NCI-H2196 (cell line): ENCODE measurements at regions not wholly inside any gene's neighbourhood (a gene's known extent, or its start where the extent isn't known, plus 50 kb on each side); places are given as distances from the start of the nearest gene placed in this dataset.
"Not testable (repeated sequence)": the region's sequence is repeated elsewhere in the genome, so short reads cannot be mapped to it uniquely, and the experiment has no call there.

Experiments used
- DNase-seq: peaks from one replicate; lab custom pipeline; 2025; ENCODE audit not compliant: unreplicated experiment; lab: John Stamatoyannopoulos, UW

DNA sequence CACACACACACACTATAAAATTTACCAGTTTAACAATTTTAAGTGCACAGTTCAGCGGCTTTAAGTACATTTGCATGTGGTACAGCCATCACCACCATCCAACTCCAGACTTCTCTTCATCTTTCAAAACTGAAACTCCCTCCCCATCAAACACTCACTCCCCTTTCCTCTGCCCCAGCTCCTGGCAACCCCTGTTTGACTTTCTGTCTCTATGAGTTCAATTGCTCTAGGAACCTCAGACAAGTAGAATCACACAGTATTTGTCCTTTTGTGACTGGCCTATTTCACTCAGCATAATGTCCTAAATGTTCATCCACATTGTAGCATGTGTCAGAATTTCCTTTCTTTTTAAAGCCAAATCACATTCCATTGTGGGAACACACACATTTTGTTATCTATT lies 302.8 kb upstream of the FOXQ1 start:
- no peak for DNase-seq

DNA sequence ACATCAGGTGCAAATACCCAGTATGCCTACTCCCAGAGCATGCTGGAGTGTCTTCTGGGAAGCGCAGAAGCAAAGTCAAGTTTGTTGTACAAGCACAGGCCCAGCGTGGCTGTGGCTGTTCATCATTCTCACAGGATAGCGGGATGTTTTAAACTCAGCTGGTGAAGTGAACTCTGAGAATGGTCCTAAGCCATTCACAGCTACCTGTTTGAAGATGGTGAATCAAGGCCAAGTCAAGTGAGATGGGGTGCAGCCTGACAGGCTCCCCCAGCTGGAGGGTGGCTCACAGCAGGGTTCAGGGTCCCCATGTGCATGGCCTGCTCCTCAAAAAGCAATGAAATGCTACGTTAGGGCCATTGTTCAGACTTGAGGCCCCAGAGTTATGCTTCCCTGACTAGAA lies 304.7 kb upstream of the FOXQ1 start:
- DNase-seq = no peak

DNA sequence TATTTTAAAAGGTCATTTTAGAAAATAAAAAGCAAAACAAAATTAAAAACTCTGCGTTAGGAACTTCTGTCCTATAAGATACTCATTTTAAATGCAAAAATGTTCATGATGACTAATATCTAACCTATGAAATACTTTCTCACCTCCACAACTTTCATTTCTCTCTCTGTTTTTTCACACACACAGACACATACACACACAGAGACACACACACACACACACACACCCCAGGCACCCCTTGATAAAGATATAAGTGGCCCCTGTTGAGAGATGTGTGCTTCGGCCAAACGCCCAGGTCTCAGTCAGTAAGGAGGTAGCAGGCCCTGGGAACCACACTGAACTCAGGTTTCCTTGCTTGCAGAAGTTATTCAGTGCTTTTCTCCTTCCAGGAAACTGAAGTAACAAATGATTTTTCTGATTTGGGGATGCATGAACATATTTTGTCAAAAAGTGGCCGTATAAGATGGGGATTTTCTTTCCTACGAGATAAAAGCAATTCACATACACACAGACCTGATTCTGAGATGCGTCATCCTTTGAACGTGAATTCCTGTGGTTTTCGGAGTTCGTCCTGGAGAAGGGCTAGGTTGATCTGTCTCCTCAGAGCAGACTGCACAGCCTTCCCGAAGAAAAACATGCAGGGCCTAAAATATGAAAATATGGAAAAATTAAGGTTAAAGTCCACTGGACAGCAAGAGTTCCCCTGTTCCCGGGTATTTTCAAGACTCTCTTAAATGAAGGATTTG lies 306.8 kb upstream of the FOXQ1 start:
- no peak for DNase-seq

DNA sequence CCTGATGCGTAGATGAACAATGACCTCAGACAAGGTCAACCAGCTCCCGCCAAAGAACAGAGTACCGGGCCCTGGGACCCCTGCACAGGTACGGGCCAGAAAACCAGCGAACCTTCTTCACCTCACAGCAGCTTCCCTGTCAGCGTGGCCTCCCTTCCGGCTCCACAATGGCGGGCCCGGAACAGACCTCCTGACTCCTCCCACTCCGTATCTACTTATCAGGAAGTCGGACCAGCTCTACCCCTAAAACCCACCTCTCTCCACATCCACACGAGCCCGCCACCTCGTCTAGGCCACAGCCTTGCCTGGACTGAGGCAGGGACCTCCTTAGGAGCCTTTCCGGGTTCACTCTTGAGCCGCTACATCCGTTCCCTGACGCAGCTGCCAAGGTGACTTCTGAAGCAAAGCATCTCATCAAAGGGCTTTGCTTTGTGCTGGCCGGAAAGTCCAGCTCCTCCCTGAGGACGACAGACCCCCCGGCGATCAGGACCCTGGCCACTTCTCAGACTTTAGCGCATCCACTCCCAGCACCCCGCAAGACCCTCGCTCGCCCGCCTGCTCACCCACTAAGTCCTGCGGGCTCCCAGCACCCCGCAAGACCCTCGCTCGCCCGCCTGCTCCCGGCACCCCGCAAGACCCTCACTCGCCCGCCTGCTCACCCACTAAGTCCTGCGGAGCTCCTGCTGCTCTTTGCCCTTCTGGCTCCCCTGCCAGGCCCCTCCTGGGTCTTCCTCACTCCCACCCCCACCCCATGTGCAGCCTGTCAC lies 308.3 kb upstream of the FOXQ1 start:
- DNase-seq = no peak

DNA sequence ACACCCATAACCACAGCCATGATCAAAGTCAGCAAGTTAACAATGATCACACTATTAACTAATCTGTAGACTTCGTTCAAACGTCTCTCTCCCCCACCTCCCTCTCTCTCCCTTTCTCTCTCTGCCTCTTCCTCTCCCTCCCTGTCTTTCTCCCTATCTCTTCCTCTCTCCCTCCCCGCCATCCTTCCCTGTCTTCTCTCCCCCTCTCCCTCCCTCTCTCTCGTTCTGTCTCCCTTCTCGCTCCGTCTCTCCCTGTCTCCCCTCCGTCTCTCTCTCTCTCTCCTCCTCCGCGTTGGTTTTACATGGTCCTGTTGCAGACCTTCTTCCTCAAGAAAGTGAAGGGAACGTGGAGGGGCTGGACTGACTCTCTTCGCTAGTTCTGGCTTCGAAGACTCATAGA lies 308.9 kb upstream of the FOXQ1 start:
- DNase-seq = no peak

DNA sequence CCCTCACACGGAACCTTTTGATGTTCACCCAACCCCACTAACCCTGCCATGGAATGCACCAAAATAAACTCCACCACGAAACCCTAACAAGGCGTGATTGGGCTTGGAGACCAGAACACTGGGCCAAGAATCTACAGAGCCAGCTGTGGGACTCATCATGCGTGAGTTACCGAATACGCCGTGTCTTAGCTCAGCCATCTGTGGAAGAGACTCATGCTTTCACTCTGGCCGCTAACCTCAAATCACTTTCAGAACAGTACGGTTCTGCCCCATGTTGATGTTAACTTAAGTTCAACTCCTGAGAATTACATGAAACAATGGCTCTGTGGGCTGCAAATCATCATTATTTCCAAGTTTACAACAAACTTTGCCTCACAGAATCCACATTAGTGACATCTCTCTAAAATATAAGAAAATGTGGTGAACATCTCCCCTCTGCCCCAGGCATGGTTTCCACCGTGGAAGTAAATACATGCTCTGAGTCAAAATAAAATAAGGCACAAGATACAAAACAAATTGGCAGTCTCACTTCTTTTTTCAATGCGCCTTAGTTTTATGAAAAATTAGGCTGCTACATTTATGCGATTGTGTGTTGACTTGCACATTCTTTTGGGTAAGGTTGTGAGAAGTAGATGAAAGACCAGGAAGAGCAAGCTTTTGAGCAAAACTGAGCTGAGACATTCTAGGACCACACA lies 308.9 kb upstream of the EXOC2 start:
- DNase-seq = no peak

DNA sequence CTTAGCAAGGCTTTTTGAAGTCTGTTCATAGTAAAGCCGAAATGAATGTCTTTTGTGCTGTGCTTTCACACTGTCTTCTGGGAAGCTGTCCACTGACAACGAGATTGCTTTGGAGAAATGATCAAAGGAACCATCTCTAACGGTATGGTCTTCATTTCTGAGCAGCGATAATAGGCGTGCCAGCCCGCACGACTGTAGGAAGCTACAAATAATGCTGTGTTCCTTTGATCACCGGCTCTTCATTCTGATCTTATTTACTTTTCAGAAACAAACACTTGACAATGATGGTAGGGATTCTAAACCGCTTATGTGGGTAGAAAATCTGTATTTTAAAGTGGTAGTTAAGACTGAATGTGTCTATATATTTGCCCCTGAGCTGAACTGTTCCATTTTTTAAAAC lies 306.6 kb upstream of the EXOC2 start:
- DNase-seq = no peak

DNA sequence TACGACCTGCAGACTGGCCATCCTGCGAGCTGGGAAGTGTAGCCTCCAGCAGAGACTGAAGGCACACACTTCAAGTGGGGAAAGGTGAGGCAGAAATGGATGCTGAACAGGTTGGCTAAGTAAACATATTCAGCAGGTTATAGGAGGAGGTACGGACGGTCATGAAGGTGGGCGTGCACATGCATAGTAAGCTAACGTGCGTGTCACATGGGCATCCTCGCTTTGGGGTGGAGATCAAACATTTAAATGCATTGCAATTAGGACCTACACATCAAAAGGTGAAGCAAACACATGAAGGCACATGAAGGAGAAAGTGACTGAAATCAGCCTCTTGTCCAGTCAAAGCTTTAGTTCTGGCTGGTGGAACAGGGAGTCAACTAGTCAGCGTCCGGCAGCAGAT lies 305.6 kb upstream of the EXOC2 start:
- no peak for DNase-seq

DNA sequence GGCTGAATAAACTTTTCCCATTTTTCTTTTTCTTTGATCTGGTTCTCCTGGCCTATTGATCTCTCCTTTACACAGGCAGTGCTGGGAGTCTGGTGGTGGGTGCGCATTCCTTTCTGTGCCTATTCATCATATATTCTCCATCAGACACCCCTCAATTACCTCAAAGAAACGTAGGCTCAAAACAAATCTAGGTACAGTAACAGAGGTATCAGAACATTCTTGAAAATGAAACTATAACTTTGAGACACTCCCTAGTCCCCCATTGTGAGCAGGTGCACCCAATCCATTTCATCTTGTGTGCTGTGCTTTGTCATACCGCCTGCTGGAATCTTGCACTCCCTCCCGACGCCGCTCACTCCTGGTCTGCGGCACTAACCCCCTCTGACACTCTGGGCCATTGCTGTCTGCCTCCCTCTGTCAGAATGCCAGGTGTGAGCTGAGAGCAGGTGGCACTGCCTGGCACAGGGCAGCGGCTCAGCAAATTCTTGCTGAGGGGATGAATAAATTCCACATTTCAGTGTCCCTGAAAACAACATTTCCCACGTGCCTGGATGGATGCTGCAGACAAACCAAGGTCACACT lies 303.4 kb upstream of the EXOC2 start:
- DNase-seq = no peak

DNA sequence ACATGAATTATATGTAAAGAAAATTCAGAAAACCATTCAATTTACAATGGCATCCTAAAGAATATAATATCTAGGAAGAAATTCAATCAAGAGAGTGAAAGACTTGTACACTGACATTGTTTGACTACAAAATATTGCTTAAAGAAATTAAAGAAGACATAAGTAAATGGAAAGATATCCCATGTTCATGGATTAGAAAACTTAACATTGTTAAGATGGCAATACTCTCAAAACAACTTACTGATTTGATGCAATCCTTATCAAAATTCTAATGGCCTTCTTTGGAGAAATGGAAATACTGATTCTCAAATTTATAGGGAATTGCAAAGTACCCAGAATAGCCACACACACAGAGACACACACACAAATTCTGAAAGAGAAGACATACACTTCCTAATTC lies 298.3 kb upstream of the EXOC2 start:
- no peak for DNase-seq

DNA sequence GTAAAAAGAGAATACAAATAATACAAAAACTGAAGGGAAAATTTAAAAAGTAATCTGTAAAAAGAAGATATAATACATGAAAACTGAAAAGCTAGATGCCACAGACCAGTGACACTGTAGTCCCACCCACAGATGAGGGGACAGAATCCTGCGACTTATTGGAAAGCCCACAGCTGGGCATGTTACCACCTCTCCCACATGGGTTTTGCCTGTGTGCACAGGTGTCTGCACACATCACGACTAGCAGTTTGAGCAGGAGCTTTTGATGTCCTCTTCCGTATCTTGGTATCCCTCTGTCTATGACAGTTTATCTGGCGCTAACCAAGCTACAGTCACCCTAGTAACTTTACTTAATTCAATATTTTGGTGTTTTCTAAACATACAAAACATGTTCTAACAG lies 291.1 kb upstream of the EXOC2 start:
- no peak for DNase-seq

DNA sequence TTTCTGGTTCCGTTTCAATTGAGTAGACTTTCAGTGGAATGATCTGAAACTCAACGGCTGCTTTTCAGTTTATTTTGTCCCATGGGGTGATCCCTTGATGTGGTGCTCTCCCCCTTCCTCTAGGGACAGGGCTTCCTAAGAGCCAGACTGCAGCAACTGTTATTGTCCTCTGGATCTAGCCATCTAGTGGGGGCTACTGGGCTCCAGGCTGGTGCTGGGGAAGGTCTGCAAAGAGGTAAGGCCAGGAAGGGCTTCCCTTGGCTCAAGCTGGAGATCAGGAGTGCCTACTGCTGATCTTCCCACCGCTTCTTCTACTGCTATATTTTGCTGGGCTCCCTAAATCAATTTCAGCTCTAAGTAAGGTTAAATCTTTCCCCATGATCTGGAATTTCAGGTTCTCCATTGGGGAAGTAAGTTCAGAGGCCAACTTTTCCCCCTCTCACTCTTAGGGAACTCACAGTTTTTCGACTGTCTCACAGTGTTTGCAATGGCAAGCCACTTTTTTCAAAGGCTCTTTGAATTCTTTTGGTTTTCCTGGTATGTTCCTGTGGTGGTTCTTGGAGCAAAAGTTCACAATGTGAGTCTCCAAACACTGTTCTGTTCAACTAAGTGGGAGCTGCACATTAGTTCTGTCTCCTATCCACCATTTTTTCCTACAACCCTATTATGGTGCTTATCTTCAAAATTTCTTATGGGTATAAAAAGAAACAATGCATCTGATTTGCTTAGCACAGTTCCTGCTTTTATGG lies 286.2 kb upstream of the EXOC2 start:
- DNase-seq = no peak

DNA sequence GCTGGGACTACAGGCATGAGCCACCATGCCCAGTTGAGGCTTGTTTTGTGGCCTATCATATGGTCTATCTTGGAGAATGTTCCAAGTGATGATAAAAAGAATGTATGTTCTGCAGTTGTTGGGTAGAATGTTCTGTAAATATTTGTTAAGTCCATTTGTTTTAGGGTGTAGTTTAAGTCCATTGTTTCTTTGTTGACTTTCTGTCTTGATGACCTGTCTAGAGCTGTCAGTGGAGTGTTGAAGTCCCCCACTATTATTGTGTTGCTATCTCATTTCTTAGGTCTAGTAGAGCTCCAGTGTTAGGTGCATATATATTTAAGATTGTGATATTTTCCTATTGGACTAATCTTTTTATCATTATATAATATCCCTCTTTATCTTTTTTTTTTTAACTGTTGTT lies 284.3 kb upstream of the EXOC2 start:
- not testable (repeated sequence) for DNase-seq

DNA sequence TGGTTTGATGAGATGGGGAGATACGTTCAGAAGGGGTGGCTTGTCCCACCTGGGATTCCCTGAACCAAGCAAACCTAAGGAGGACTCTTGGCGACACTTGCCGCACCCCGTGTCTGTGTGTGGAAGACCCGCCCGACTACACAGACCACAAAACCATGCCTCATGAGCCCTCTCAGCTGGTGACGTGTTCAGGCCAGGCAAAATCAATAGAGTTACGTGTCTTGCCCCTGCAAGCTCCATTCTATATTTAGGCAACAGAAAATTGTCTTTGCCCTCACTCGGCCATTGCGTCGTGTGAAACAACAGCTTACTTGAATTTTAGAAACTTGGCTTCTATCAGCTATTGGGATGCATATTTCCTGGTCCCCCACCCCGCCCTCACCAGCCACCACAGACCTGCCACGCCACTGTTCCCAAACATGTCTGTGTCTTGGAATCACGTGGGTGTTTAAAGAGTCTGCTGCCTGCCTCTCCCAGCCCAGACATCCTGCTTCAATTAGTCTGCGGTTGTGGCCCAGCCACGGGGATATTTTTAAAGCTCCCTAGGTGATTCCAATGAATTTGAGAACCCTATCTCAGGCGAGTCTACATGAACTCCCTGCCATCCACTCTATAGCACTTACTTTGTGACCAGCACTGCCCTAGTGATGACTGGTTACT lies 279.2 kb upstream of the EXOC2 start:
- no peak for DNase-seq

DNA sequence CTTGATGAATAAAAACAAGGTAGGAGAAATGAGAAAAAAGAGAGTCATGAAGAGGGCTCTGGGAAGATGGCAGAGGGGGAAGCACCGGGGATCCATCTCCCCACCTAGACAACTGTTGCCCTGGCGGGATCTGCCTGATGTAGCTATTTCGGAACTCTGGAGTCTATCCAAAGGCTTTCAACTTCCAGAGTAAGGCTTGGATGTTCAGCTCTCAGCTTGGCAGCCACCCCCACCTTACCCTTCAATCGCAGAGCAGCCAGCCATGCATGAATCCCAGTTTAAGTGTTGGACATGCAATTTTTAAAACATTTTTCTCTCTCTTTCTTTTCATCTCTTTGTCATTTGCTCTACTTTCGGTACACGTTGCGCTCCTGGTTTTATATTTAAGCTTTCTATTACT lies 275.9 kb upstream of the EXOC2 start:
- no peak for DNase-seq

DNA sequence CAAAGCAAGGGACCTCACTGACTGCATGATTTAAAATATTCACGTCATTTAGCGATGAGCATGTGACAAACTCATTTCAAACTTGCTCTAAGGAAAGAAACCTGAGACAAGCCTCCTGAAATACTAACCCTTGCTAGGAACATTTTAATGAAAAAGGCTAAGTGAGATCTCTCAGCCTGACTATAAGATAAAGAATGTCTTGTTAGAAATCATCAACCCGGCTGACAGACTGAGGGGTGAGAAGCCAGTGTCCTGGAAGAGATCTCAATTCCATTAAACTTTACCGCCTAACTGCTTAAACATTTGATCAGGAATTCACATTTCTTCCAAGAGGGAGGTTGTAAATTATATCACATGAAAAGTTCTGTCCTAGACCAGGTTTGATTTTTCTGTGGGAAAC lies 274.8 kb upstream of the EXOC2 start:
- DNase-seq = no peak

DNA sequence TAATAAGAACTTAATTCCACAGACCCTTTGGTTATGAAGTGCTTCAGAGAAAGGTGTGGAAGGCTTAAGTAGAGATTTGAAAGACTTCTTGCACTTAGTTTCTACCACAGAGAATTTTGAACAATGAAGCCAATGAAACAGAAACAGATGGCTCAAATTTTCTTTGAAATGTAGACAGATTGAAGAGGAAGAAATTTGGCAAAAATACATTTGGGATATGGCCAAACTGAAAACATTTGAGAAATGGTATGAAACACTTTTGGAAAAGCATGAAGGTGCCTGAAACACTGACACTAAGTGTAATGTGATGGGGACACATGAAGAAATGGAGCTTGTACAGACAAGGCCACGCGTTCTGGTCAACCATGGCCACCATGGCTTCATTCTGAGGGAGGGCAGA lies 272.4 kb upstream of the EXOC2 start:
- no peak for DNase-seq

DNA sequence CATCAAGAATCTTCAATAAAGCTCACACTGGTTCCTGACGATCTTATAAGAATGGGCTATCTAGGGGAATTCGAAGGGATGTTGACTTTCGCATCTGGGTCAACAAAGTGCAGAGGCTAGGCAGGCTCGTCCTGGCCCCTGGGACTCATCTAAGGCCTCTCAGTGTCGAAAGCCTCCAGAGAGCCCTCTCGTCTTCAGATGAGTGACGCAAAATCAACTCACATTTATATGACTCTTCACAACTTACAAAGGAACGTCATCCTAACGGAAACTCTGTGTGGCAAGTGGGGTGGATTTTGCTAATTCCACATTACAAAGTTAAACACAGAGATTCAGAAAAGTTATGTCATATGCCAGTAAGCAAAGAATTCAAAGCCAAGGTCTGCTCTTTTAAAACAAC lies 270.5 kb upstream of the EXOC2 start:
- DNase-seq = no peak

DNA sequence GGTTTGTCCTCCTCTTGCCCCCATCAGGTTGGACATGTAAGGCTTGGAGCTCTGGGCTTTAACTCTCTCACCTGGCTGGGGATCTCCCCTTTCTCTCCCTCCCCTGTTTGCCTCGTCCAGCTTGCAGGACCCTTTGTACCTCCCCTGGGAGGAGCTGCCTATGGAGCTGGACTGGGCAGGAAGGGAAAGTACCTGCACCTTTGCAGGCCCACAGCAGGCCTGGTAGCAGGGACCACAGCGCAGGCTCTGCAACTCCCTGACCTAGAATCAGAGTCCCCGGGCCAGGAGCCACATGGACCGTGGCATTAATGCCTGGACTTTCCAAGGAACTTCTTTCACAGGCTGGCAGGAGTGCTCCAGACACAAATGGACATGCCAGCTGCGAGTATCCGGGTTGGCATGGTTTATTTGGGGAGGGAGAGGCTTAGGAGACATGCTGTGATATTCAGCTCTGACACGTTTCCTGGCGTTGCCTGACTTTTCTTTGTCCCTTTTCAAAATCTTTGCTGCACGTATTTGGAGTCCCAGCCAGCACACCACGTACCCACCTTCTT lies 268.5 kb upstream of the EXOC2 start:
- DNase-seq = no peak

DNA sequence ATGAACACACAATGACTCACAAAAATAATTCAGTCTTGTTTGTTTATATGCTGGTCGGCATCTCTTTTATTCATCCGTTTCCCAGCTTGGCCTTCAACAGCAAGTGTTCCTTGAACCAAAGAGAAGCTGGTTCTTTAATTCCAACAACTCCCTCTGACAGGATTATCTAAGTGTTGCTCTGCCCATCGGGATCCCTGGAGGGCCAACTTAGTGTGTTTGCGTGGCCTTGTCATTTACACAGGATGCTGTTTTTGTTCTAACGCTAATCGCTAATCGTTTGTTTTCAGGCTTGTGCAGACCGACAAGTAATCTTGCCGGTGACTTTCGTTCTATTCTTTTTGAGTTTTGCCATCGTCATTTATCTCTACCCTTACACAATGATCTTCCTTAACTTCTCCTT lies 267.4 kb upstream of the EXOC2 start:
- DNase-seq = no peak
